SK-N-SH treated with all-trans-retinoic acid at 6 μM for 48 hours (cell line): ENCODE measurements at regions not wholly inside any gene's neighbourhood (a gene's known extent, or its start where the extent isn't known, plus 50 kb on each side); places are given as distances from the start of the nearest gene placed in this dataset.

Experiments used
- ESRRG ChIP-seq: fragments of 250-450 bp; sonication (Bioruptor Pico); IDR thresholded peaks from 2 replicates; pipeline ENCODE4 v1.6.1; 2021; ENCODE audit warnings: mild to moderate bottlenecking
- ZFP3 ChIP-seq: fragments of 250-450 bp; sonication (Bioruptor Pico); IDR thresholded peaks from 2 replicates; pipeline ENCODE4 v1.5.0; 2020; ENCODE audit warnings: mild to moderate bottlenecking, moderate library complexity
- TF ChIP-seq, protein P1 (sequence below): fragments of 250-450 bp; sonication (Bioruptor Pico); IDR thresholded peaks from 2 replicates; pipeline ENCODE4 v1.5.0; 2020; ENCODE audit warnings: mild to moderate bottlenecking, moderate library complexity

DNA sequence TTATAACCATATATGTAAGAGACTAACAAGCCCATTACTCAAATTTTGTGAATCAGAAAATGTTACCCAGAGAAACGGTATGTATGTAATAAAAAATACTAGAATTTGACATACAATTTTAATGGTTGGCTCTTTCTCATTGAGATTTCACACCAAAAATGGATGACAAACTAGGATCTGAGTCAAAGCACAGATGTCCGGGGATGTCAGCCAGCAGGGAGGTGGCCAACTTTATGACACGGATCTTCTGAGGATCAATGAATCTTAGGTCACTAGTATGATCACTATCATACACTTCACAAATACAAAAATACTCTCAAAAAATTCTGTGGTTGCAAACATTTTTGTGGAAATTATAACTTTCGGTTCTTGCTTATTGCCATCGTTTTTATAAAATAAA, 173.5 kb upstream of the NFE2L3 start:
- TF ChIP-seq, protein P1, sequence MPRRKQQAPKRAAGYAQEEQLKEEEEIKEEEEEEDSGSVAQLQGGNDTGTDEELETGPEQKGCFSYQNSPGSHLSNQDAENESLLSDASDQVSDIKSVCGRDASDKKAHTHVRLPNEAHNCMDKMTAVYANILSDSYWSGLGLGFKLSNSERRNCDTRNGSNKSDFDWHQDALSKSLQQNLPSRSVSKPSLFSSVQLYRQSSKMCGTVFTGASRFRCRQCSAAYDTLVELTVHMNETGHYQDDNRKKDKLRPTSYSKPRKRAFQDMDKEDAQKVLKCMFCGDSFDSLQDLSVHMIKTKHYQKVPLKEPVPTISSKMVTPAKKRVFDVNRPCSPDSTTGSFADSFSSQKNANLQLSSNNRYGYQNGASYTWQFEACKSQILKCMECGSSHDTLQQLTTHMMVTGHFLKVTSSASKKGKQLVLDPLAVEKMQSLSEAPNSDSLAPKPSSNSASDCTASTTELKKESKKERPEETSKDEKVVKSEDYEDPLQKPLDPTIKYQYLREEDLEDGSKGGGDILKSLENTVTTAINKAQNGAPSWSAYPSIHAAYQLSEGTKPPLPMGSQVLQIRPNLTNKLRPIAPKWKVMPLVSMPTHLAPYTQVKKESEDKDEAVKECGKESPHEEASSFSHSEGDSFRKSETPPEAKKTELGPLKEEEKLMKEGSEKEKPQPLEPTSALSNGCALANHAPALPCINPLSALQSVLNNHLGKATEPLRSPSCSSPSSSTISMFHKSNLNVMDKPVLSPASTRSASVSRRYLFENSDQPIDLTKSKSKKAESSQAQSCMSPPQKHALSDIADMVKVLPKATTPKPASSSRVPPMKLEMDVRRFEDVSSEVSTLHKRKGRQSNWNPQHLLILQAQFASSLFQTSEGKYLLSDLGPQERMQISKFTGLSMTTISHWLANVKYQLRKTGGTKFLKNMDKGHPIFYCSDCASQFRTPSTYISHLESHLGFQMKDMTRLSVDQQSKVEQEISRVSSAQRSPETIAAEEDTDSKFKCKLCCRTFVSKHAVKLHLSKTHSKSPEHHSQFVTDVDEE, result no peak
- TF ChIP-seq ZFP3 (no peak), ESRRG (no peak)
